SU-DHL-6 (cell line): ENCODE measurements at regions not wholly inside any gene's neighbourhood (a gene's known extent, or its start where the extent isn't known, plus 50 kb on each side); places are given as distances from the start of the nearest gene placed in this dataset.
A peak's percentile ranks its signal among the peaks of the same experiment; 100 is the strongest.

Source experiments
- H2AFZ ChIP-seq: fragments of 200-600 bp; sonication (generic); 2 replicates; pipeline ENCODE4 v1.6.1; 2014; ENCODE audit warnings: low read depth, mild to moderate bottlenecking, moderate library complexity, mixed read lengths, antibody characterized with exemption, low read length; ENCODE audit not compliant: severe bottlenecking
- H3F3A ChIP-seq: fragments of 200-600 bp; shearing (Covaris generic); 2 replicates; pipeline ENCODE4 v1.6.0; 2016; ENCODE audit warnings: antibody characterized with exemption, mild to moderate bottlenecking; ENCODE audit not compliant: insufficient read depth
- H3K27ac ChIP-seq: fragments of 200-600 bp; sonication (generic); 2 replicates; pipeline ENCODE4 v1.5.1; 2016; ENCODE audit warnings: low read depth, mild to moderate bottlenecking, low read length, moderate library complexity, mixed read lengths
- H3K27me3 ChIP-seq: fragments of 200-600 bp; sonication (generic), shearing (Covaris generic); 2 replicates; pipeline ENCODE4 v1.6.0; 2014; ENCODE audit warnings: mild to moderate bottlenecking, low read length
- H3K36me3 ChIP-seq: fragments of 200-600 bp; sonication (generic); 2 replicates; pipeline ENCODE4 v1.6.1; 2014; ENCODE audit warnings: mild to moderate bottlenecking, low read length, mixed read lengths
- H3K4me2 ChIP-seq: fragments of 300-600, 200-600 bp; shearing (Covaris generic), sonication (generic); 2 replicates; pipeline ENCODE4 v1.6.0; 2014; ENCODE audit warnings: low read length, low read depth, mild to moderate bottlenecking; ENCODE audit not compliant: poor library complexity, severe bottlenecking
- H3K4me3 ChIP-seq: fragments of 200-600 bp; sonication (generic); 2 replicates; pipeline ENCODE4 v1.5.1; 2014; ENCODE audit warnings: antibody characterized with exemption, low read length, mild to moderate bottlenecking, mixed read lengths; ENCODE audit not compliant: insufficient read depth, poor library complexity, severe bottlenecking
- H3K79me2 ChIP-seq: fragments of 200-600 bp; sonication (generic); 2 replicates; pipeline ENCODE4 v1.6.1; 2014; ENCODE audit warnings: mild to moderate bottlenecking, low read length, moderate library complexity; ENCODE audit not compliant: insufficient read depth
- H3K9ac ChIP-seq: fragments of 200-600 bp; sonication (generic); 2 replicates; pipeline ENCODE4 v1.7.0; 2014; ENCODE audit warnings: mild to moderate bottlenecking, low read length
- H3K9me2 ChIP-seq: fragments of 200-600 bp; sonication (generic); replicated peaks from 2 replicates; pipeline ENCODE4 v1.6.1; 2014; ENCODE audit warnings: low read length; ENCODE audit not compliant: insufficient read depth
- H3K9me3 ChIP-seq: fragments of 200-600 bp; sonication (generic); 2 replicates; pipeline ENCODE4 v1.6.1; 2014; ENCODE audit warnings: low read length, mixed read lengths; ENCODE audit not compliant: insufficient read depth
- H4K20me1 ChIP-seq: fragments of 200-600 bp; sonication (generic); 2 replicates; pipeline ENCODE4 v1.6.1; 2014; ENCODE audit warnings: low read depth, mild to moderate bottlenecking, antibody characterized with exemption, low read length, moderate library complexity, mixed read lengths
- EZH2phosphoT487 ChIP-seq: fragments of 200-600 bp; sonication (generic), shearing (Covaris generic); conservative IDR thresholded peaks from 2 replicates; pipeline ENCODE4 v1.6.1; 2018; ENCODE audit warnings: mild to moderate bottlenecking, antibody characterized with exemption, low read length, moderate library complexity, mixed read lengths
- TF ChIP-seq, protein P1 (sequence below): fragments of 200-600 bp; sonication (generic); IDR thresholded peaks from one replicate; pipeline ENCODE4 v1.5.1; 2017; ENCODE audit warnings: antibody characterized with exemption, mild to moderate bottlenecking, low read length, moderate library complexity; ENCODE audit not compliant: insufficient read depth, poor library complexity, severe bottlenecking

GRCh38 chr5:28558196-28558595 lies 1519.8 kb upstream of the CDH9 start:
- no peaks in the 10 kb centered on the region for H3F3A ChIP-seq
- no peak overlapping the region for H2AFZ ChIP-seq
- TF ChIP-seq, protein P1, sequence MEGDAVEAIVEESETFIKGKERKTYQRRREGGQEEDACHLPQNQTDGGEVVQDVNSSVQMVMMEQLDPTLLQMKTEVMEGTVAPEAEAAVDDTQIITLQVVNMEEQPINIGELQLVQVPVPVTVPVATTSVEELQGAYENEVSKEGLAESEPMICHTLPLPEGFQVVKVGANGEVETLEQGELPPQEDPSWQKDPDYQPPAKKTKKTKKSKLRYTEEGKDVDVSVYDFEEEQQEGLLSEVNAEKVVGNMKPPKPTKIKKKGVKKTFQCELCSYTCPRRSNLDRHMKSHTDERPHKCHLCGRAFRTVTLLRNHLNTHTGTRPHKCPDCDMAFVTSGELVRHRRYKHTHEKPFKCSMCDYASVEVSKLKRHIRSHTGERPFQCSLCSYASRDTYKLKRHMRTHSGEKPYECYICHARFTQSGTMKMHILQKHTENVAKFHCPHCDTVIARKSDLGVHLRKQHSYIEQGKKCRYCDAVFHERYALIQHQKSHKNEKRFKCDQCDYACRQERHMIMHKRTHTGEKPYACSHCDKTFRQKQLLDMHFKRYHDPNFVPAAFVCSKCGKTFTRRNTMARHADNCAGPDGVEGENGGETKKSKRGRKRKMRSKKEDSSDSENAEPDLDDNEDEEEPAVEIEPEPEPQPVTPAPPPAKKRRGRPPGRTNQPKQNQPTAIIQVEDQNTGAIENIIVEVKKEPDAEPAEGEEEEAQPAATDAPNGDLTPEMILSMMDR: no peak
- TF ChIP-seq EZH2phosphoT487: no peak
- H3K9me2 ChIP-seq: no peaks in the 10 kb centered on the region
- no peak overlapping the region for H3K4me2 ChIP-seq
- no peaks in the 10 kb centered on the region for H4K20me1 ChIP-seq
- 0 out of 2 replicates have a peak, but pooled peaks cover 3% of the 10 kb centered on the region for H3K9me3 ChIP-seq
- no peak overlapping the region for H3K27ac ChIP-seq
- H3K36me3 ChIP-seq: no peaks in the 10 kb centered on the region
- H3K4me3 ChIP-seq: no peak overlapping the region
- no peak overlapping the region for H3K9ac ChIP-seq
- no peaks in the 10 kb centered on the region for H3K27me3 ChIP-seq
- H3K79me2 ChIP-seq: no peaks in the 10 kb centered on the region

DNA sequence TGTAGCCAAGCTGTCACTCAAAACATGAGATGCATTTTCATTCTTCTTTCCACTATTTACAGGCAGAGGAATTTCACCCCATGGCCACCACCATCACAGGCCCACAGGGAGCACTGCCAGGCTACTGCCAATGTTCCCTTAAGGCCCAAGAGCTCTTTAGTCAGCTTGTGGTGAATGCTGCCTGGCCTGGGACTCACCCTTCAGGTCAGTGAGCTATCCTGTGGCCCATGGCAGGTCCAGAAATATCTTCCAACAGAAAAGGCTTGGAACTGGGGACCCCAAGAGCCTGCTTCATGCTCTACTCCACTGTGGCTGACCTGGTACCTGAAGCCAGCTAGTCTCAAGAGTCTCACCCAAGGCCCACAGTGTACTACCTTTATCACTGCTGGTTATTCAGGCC lies 1518.7 kb upstream of the CDH9 start:
- Histone ChIP-seq H3K4me2 (no peak overlapping the region), H4K20me1 (no peaks in the 10 kb centered on the region), H3K9me3 (0 out of 2 replicates have a peak, but pooled peaks cover 6% of the 10 kb centered on the region), H3K4me3 (no peak overlapping the region), H3K27me3 (no peaks in the 10 kb centered on the region), H3K79me2 (no peaks in the 10 kb centered on the region), H3K9ac (no peak overlapping the region), H2AFZ (peak overlapping the region; percentile 26), H3K9me2 (no peaks in the 10 kb centered on the region), H3K36me3 (no peaks in the 10 kb centered on the region), H3K27ac (no peak overlapping the region), H3F3A (no peaks in the 10 kb centered on the region)
- no peak for TF ChIP-seq EZH2phosphoT487
- TF ChIP-seq, protein P1: no peak

DNA sequence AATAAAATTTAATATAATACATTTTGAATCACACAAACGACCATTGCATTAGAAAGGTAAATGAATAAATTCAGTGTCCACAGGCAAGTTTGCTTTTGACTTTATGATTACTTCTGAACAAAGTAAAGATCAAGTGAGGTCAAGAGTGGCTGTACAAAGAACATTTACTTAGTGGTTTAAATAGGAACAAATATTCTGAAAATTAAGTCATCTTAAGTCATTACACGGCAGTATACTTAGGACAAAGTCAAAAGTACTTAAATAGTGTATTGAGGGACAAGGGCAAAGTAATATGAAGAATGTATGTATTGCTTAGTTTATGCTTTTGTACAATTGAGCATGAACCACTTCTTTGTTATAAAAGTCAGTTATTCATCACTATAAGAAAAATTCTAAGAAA lies 1511.2 kb upstream of the CDH9 start:
- Histone ChIP-seq H2AFZ (no peak overlapping the region), H3K36me3 (no peaks in the 10 kb centered on the region), H3K79me2 (no peaks in the 10 kb centered on the region), H3K9me2 (no peaks in the 10 kb centered on the region), H3K27me3 (no peaks in the 10 kb centered on the region), H3K27ac (no peak overlapping the region), H3F3A (no peaks in the 10 kb centered on the region), H3K9me3 (0 out of 2 replicates have a peak, but pooled peaks cover 6% of the 10 kb centered on the region), H3K4me3 (no peak overlapping the region), H3K4me2 (no peak overlapping the region), H4K20me1 (no peaks in the 10 kb centered on the region), H3K9ac (no peak overlapping the region)
- TF ChIP-seq, protein P1: no peak
- TF ChIP-seq EZH2phosphoT487: no peak
